Skeletal muscle tissue (tissue), 3 donors: ENCODE measurements at regions not wholly inside any gene's neighbourhood (a gene's known extent, or its start where the extent isn't known, plus 50 kb on each side); places are given as distances from the start of the nearest gene placed in this dataset.
"Not testable (repeated sequence)": the region's sequence is repeated elsewhere in the genome, so short reads cannot be mapped to it uniquely, and the experiment has no call there.

Source experiments
- H3K27ac ChIP-seq: one replicate; pipeline ENCODE4 v1.7.0; 2013; ENCODE audit warnings: mild to moderate bottlenecking, low read depth, low read length, inconsistent platforms
- H3K27me3 ChIP-seq, 3 donors: one replicate each; pipeline ENCODE4 v1.7.0; 2013; ENCODE audit warnings: low read length in 3 of 3; ENCODE audit not compliant: control insufficient read depth in 3 of 3, insufficient read depth in 3 of 3
- H3K36me3 ChIP-seq, 3 donors: one replicate each; pipeline ENCODE4 v1.7.0; 2013; ENCODE audit warnings: low read length in 3 of 3; ENCODE audit not compliant: control insufficient read depth in 3 of 3, insufficient read depth in 3 of 3
- H3K4me1 ChIP-seq, 3 donors: one replicate each; pipeline ENCODE4 v1.7.0; 2013; ENCODE audit warnings: low read length in 3 of 3, mild to moderate bottlenecking in 3 of 3; ENCODE audit not compliant: control insufficient read depth in 3 of 3, insufficient read depth in 3 of 3
- H3K4me3 ChIP-seq, 3 donors: one replicate each; pipeline ENCODE4 v1.7.0; 2013; ENCODE audit warnings: low read length in 3 of 3
- H3K9ac ChIP-seq, 3 donors: one replicate each; pipeline ENCODE4 v1.7.0; 2013; ENCODE audit warnings: low read length in 3 of 3, mild to moderate bottlenecking in 3 of 3, moderate library complexity in 2 of 3, low read depth in 1 of 3
- H3K9me3 ChIP-seq, 3 donors: one replicate each; pipeline ENCODE4 v1.7.0; 2013; ENCODE audit warnings: low read length in 3 of 3; ENCODE audit not compliant: control insufficient read depth in 3 of 3
- donor health status: Osteomylitis.

DNA sequence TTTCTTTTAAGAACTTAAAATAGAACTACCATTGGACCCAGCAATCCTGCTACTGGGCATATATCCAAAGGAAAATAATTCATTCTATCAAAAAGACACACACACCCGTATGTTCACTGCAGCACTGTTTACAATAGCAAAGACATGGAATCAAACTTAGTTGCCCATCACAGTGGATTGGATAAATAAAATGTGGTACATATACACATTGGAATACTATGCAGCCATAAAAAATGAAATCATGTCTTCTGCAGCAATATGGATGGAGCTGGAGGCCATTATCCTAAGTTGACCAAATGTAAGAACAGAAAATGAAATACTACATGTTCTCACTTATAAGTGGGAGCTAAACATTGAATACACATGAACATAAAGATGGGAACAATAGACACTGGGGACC, 585.3 kb upstream of the USP24 start:
- Histone ChIP-seq H3K27ac (no peak overlapping the region), H3K4me3 (no peak overlapping the region), H3K4me1 (no peaks in the 10 kb centered on the region), H3K36me3 (no peaks in the 10 kb centered on the region), H3K9ac (no peak overlapping the region), H3K9me3 (no peaks in the 10 kb centered on the region), H3K27me3 (no peaks in the 10 kb centered on the region)

- Histone ChIP-seq H3K27ac (no peak overlapping the region), H3K4me1 (no peaks in the 10 kb centered on the region), H3K9ac (no peak overlapping the region), H3K4me3 (no peak overlapping the region), H3K9me3 (no peaks in the 10 kb centered on the region), H3K36me3 (no peaks in the 10 kb centered on the region), H3K27me3 (no peaks in the 10 kb centered on the region)
Measured at GRCh38 chr1:55793856-55794255, 578.7 kb upstream of the USP24 start.

GRCh38 chr1:55792870-55793269, 577.7 kb upstream of the USP24 start:
- H3K27me3 ChIP-seq = no peaks in the 10 kb centered on the region
- H3K4me1 ChIP-seq = no peaks in the 10 kb centered on the region
- no peak overlapping the region for H3K9ac ChIP-seq
- H3K27ac ChIP-seq = no peak overlapping the region
- no peaks in the 10 kb centered on the region for H3K9me3 ChIP-seq
- H3K36me3 ChIP-seq = no peaks in the 10 kb centered on the region
- no peak overlapping the region for H3K4me3 ChIP-seq

- Histone ChIP-seq H3K36me3 (no peaks in the 10 kb centered on the region), H3K27me3 (no peaks in the 10 kb centered on the region), H3K9me3 (no peaks in the 10 kb centered on the region), H3K9ac (no peak overlapping the region), H3K4me1 (no peaks in the 10 kb centered on the region), H3K27ac (no peak overlapping the region), H3K4me3 (no peak overlapping the region)
Measured at GRCh38 chr1:55789466-55789865, 574.3 kb upstream of the USP24 start.

- H3K36me3 ChIP-seq = no peaks in the 10 kb centered on the region
- peaks cover 0 to 6% (median 3%) of the 10 kb centered on the region in 3 donors for H3K4me1 ChIP-seq
- no peak overlapping the region for H3K4me3 ChIP-seq
- H3K9ac ChIP-seq = no peak overlapping the region
- no peak overlapping the region for H3K27ac ChIP-seq
- no peaks in the 10 kb centered on the region for H3K27me3 ChIP-seq
- H3K9me3 ChIP-seq = no peaks in the 10 kb centered on the region
Measured at GRCh38 chr1:55786396-55786795, 571.2 kb upstream of the USP24 start.

GRCh38 chr1:55784941-55785450, 569.8 kb upstream of the USP24 start:
- H3K27me3 ChIP-seq, H3K27ac ChIP-seq, H3K4me3 ChIP-seq, H3K36me3 ChIP-seq, H3K9me3 ChIP-seq, H3K4me1 ChIP-seq, H3K9ac ChIP-seq: not testable (repeated sequence)

- H3K27ac ChIP-seq = no peak overlapping the region
Measured at GRCh38 chr1:55781944-55782482, 566.8 kb upstream of the USP24 start.

GRCh38 chr1:55781003-55781402, 565.8 kb upstream of the USP24 start:
- no peak overlapping the region for H3K4me3 ChIP-seq
- peaks cover 0 to 6% (median 3%) of the 10 kb centered on the region in 3 donors for H3K4me1 ChIP-seq
- no peak overlapping the region for H3K27ac ChIP-seq
- H3K27me3 ChIP-seq = no peaks in the 10 kb centered on the region
- H3K9me3 ChIP-seq = no peaks in the 10 kb centered on the region
- no peaks in the 10 kb centered on the region for H3K36me3 ChIP-seq
- H3K9ac ChIP-seq = no peak overlapping the region

More at GRCh38 chr1:55781944-55782482, 566.8 kb upstream of the USP24 start:
- H3K36me3 ChIP-seq = no peaks in the 10 kb centered on the region
- no peaks in the 10 kb centered on the region for H3K9me3 ChIP-seq
- H3K4me1 ChIP-seq = peaks cover 0 to 6% (median 3%) of the 10 kb centered on the region in 3 donors
- no peaks in the 10 kb centered on the region for H3K27me3 ChIP-seq
- H3K4me3 ChIP-seq = no peak overlapping the region
- H3K9ac ChIP-seq = no peak overlapping the region

GRCh38 chr1:55777545-55777944, 562.4 kb upstream of the USP24 start:
- H3K27me3 ChIP-seq = no peaks in the 10 kb centered on the region
- no peaks in the 10 kb centered on the region for H3K36me3 ChIP-seq
- no peak overlapping the region for H3K27ac ChIP-seq
- H3K4me3 ChIP-seq = no peak overlapping the region
- no peak overlapping the region for H3K9ac ChIP-seq
- H3K9me3 ChIP-seq = no peaks in the 10 kb centered on the region
- peaks cover 0 to 6% (median 3%) of the 10 kb centered on the region in 3 donors for H3K4me1 ChIP-seq

DNA sequence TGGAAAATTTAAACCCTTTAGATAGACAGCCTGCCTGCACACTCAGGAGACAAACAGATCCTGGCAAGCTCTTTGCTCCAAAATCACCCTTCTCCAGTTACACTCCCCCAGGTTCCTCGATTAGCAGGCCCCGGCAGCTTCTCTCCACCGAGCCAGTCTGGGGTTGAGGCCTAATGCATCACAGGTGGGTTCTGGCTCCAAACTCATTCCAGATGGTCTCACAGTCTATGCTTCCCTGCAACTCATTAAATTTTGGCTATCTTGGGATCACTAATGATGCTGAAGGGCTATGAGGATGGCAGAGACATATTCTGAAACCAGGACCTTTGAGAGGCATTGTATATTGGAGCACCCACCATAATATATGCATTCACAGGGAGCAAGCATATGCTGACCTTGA, 559.8 kb upstream of the USP24 start:
- no peak overlapping the region for H3K9ac ChIP-seq
- H3K27me3 ChIP-seq = no peaks in the 10 kb centered on the region
- no peak overlapping the region for H3K27ac ChIP-seq
- H3K4me3 ChIP-seq = no peak overlapping the region
- no peaks in the 10 kb centered on the region for H3K36me3 ChIP-seq
- H3K9me3 ChIP-seq = no peaks in the 10 kb centered on the region
- no peaks in the 10 kb centered on the region for H3K4me1 ChIP-seq
